Panc1 (cell line): ENCODE measurements at regions not wholly inside any gene's neighbourhood (a gene's known extent, or its start where the extent isn't known, plus 50 kb on each side); places are given as distances from the start of the nearest gene placed in this dataset.

Experiments used
- ATAC-seq: fragments of 200-7000 bp; cut with Tn5 transposase; 2 replicates; pipeline ENCODE4 v1.9.1; 2020; ENCODE audit warnings: mild to moderate bottlenecking, moderate library complexity
- BruUV-seq: library from RNA; stranded (reverse); fragments of 400-500 nt; replicated peaks from 2 replicates; lab custom pipeline; 2021; lab: Mats Ljungman, UMichigan
- CTCF ChIA-PET: fragments of 300-600 bp; sonication (Branson Sonifier 250); formaldehyde crosslinking; loops from one replicate; lab custom pipeline; 2022; ENCODE audit warnings: antibody characterized with exemption; lab: Charles Lee
- POLR2A ChIA-PET: fragments of 300-600 bp; sonication (Branson Sonifier 250); formaldehyde crosslinking; loops from one replicate; lab custom pipeline; 2022; ENCODE audit warnings: antibody characterized with exemption; lab: Charles Lee
- DNase-seq: peaks from one replicate; pipeline ENCODE4 v3.0.0-alpha.2; 2010; ENCODE audit warnings: low read depth, low spot score
- H3K27ac ChIP-seq: 2 replicates; pipeline ENCODE4 v1.5.1; 2011; ENCODE audit warnings: mild to moderate bottlenecking, low read length, inconsistent platforms
- H3K27me3 ChIP-seq: fragments of 200-500 bp; sonication (Bioruptor generic); 2 replicates; pipeline ENCODE4 v1.6.0; 2014; ENCODE audit warnings: low read length, inconsistent platforms; ENCODE audit not compliant: control insufficient read depth, insufficient read depth
- H3K36me3 ChIP-seq: fragments of 200-500 bp; sonication (Bioruptor generic); 2 replicates; pipeline ENCODE4 v1.5.1; 2014; ENCODE audit warnings: inconsistent platforms, mild to moderate bottlenecking, low read length, moderate library complexity; ENCODE audit not compliant: control insufficient read depth, insufficient read depth
- H3K4me1 ChIP-seq: 2 replicates; pipeline ENCODE4 v1.5.1; 2011; ENCODE audit warnings: inconsistent platforms, mild to moderate bottlenecking, low read length, moderate library complexity; ENCODE audit not compliant: control insufficient read depth, insufficient read depth
- H3K4me3 ChIP-seq, 2 experiments: 2 replicates each; pipeline ENCODE4 v1.5.1; 2011 to 2012; ENCODE audit warnings: low read depth in 2 of 2, low read length in 2 of 2, mild to moderate bottlenecking in 2 of 2, inconsistent platforms in 1 of 2, moderate library complexity in 1 of 2
- H3K9me3 ChIP-seq: fragments of 200-500 bp; sonication (Bioruptor generic); 2 replicates; pipeline ENCODE4 v1.5.1; 2014; ENCODE audit warnings: low read depth, mild to moderate bottlenecking, inconsistent platforms, low read length, moderate library complexity; ENCODE audit not compliant: control insufficient read depth, insufficient read depth
- CTCF ChIP-seq: fragments of 450-650 bp; IDR thresholded peaks from 2 replicates; pipeline ENCODE4 v1.5.1; 2017; ENCODE audit warnings: mild to moderate bottlenecking
- POLR2AphosphoS5 ChIP-seq: IDR thresholded peaks from 2 replicates; pipeline ENCODE4 v1.6.1; 2012; ENCODE audit warnings: mild to moderate bottlenecking, low read depth, low read length, moderate library complexity
- REST ChIP-seq, 2 experiments: IDR thresholded peaks; 2 replicates each; pipeline ENCODE4 v1.6.1; 2011 to 2012; ENCODE audit warnings: low read depth in 2 of 2, control low read depth in 1 of 2, low read length in 1 of 2, mild to moderate bottlenecking in 1 of 2, moderate library complexity in 1 of 2; ENCODE audit not compliant: insufficient read depth in 1 of 2
- SIN3A ChIP-seq: IDR thresholded peaks from 2 replicates; pipeline ENCODE4 v1.6.1; 2012; ENCODE audit warnings: low read depth, mild to moderate bottlenecking, low read length, moderate library complexity, borderline replicate concordance; ENCODE audit not compliant: insufficient read depth
- TCF7L2 ChIP-seq: IDR thresholded peaks from 2 replicates; pipeline ENCODE4 v1.6.1; 2011; ENCODE audit warnings: mild to moderate bottlenecking, low read depth, low read length, inconsistent platforms
- in situ Hi-C: cut with HindIII; loops from 2 replicates; pipeline ENCODE4 v1.10.0; 2016; ENCODE audit warnings: low sequenced_read_pairs, low pct_unique_long_range_greater_than_20kb
- intact Hi-C: fragments of 100-400 bp; cut with micrococcal nuclease; formaldehyde crosslinking; loops from one replicate; pipeline ENCODE4 v1.10.0; 2022; ENCODE audit not compliant: unreplicated experiment

- H3K9me3 ChIP-seq, result no peaks in the 10 kb centered on the region
- peak; percentile 68 for ATAC-seq
- H3K27ac ChIP-seq, result peak overlapping the region; percentile 100
- intact Hi-C loops (no loop called here), in situ Hi-C loops (no loop called here)
- H3K27me3 ChIP-seq, result no peaks in the 10 kb centered on the region
- H3K4me3 ChIP-seq, result peak overlapping the region; percentile 84 to 100
- DNase-seq, result no peak
- CTCF ChIA-PET, result interaction anchor here (0.6 kb wide), 1 partner anchor 11 kb away, joined by 3 read pairs; no protein-coding TSS in a partner anchor
- no peak for TF ChIP-seq TCF7L2
- TF ChIP-seq REST (IDR thresholded peaks at IDR 0.05; ENCODE audit: insufficient read depth in 1 of 2, low read depth in 2 of 2, low read length in 1 of 2), result no peak
- peak; percentile 89; the same call in 1 of the 2 replicates for TF ChIP-seq SIN3A
- TF ChIP-seq CTCF, result no peak
- TF ChIP-seq POLR2AphosphoS5, result peak; percentile 84
- BruUV-seq, result no TSS peak
- H3K4me1 ChIP-seq, result peaks cover 32% of the 10 kb centered on the region
- H3K36me3 ChIP-seq, result peaks cover 15% of the 10 kb centered on the region; the same call in 1 of the 2 replicates
- POLR2A ChIA-PET, result interaction anchor here (0.6 kb wide), 1 partner anchor 13 kb away, joined by 8 read pairs; no protein-coding TSS in a partner anchor
Measured at GRCh38 chr17:81345228-81346089, 49.8 kb upstream of the BAHCC1 start.
